ENCODE measurements at regions not wholly inside any gene's neighbourhood (a gene's known extent, or its start where the extent isn't known, plus 50 kb on each side); places are given as distances from the start of the nearest gene placed in this dataset.

- Histone ChIP-seq H3K4me1 (ENCODE audit: control insufficient read depth in 1 of 2, low read depth in 2 of 2) (peaks cover 0 to 16% of the 10 kb centered on the region in 2 donors), H3K9me3 (no peaks in the 10 kb centered on the region), H3K36me3 (no peaks in the 10 kb centered on the region), H3K27me3 (replicated peaks; ENCODE audit: insufficient read depth) (no peaks in the 10 kb centered on the region), H3K4me3 (no peak overlapping the region), H3K27ac (no peak overlapping the region)
- ATAC-seq (ENCODE audit: insufficient number of reproducible peaks, low FRiP score, low read depth) (no peak), DNase-seq (ENCODE audit: low spot score) (no peak)
- no peak for TF ChIP-seq CTCF (IDR thresholded peaks at IDR 0.05)
Observed at GRCh38 chr1:83805921-83806320, 193.0 kb downstream of the TTLL7 start.

GRCh38 chr1:83802460-83803152 is 196.3 kb downstream of the TTLL7 start:
- DNase-seq (ENCODE audit: low spot score) (no peak), ATAC-seq (ENCODE audit: insufficient number of reproducible peaks, low FRiP score, low read depth) (no peak)
- Histone ChIP-seq H3K36me3 (no peaks in the 10 kb centered on the region), H3K27me3 (replicated peaks; ENCODE audit: insufficient read depth) (no peaks in the 10 kb centered on the region), H3K27ac (no peak overlapping the region), H3K4me3 (no peak overlapping the region), H3K4me1 (ENCODE audit: control insufficient read depth in 1 of 2, low read depth in 2 of 2) (peaks cover 0 to 28% of the 10 kb centered on the region in 2 donors), H3K9me3 (no peaks in the 10 kb centered on the region)
- TF ChIP-seq CTCF (IDR thresholded peaks at IDR 0.05), result no peak

- Histone ChIP-seq H3K27me3 (replicated peaks; ENCODE audit: insufficient read depth) (no peaks in the 10 kb centered on the region), H3K27ac (no peak overlapping the region), H3K9me3 (no peaks in the 10 kb centered on the region), H3K4me3 (no peak overlapping the region), H3K36me3 (no peaks in the 10 kb centered on the region), H3K4me1 (ENCODE audit: control insufficient read depth in 1 of 2, low read depth in 2 of 2) (peaks cover 0 to 28% of the 10 kb centered on the region in 2 donors)
- no peak for DNase-seq (ENCODE audit: low spot score)
- no peak for TF ChIP-seq CTCF (IDR thresholded peaks at IDR 0.05)
- no peak for ATAC-seq (ENCODE audit: insufficient number of reproducible peaks, low FRiP score, low read depth)
Observed at GRCh38 chr1:83802023-83802422, 196.9 kb downstream of the TTLL7 start.

GRCh38 chr1:83800066-83800465 is 198.9 kb downstream of the TTLL7 start:
- ATAC-seq (ENCODE audit: insufficient number of reproducible peaks, low FRiP score, low read depth) (no peak), DNase-seq (ENCODE audit: low spot score) (no peak)
- no peak for TF ChIP-seq CTCF (IDR thresholded peaks at IDR 0.05)
- Histone ChIP-seq H3K9me3 (no peaks in the 10 kb centered on the region), H3K27me3 (replicated peaks; ENCODE audit: insufficient read depth) (no peaks in the 10 kb centered on the region), H3K36me3 (no peaks in the 10 kb centered on the region), H3K4me1 (ENCODE audit: control insufficient read depth in 1 of 2, low read depth in 2 of 2) (peaks cover 0 to 28% of the 10 kb centered on the region in 2 donors), H3K27ac (no peak overlapping the region), H3K4me3 (no peak overlapping the region)

GRCh38 chr1:83799594-83799993 is 199.3 kb downstream of the TTLL7 start:
- Histone ChIP-seq H3K4me1 (ENCODE audit: control insufficient read depth in 1 of 2, low read depth in 2 of 2) (peaks cover 0 to 28% of the 10 kb centered on the region in 2 donors), H3K9me3 (no peaks in the 10 kb centered on the region), H3K4me3 (no peak overlapping the region), H3K27ac (no peak overlapping the region), H3K27me3 (replicated peaks; ENCODE audit: insufficient read depth) (no peaks in the 10 kb centered on the region), H3K36me3 (no peaks in the 10 kb centered on the region)
- DNase-seq (ENCODE audit: low spot score), result no peak
- TF ChIP-seq CTCF (IDR thresholded peaks at IDR 0.05), result no peak
- ATAC-seq (ENCODE audit: insufficient number of reproducible peaks, low FRiP score, low read depth), result no peak

Measured in thoracic aorta (tissue), 2 donors.